Activated T-cell treated with anti-CD3 and anti-CD28 coated beads, Interleukin-2, amount 50 U/mL, for 72 hours (primary cell): ENCODE measurements at regions not wholly inside any gene's neighbourhood (a gene's known extent, or its start where the extent isn't known, plus 50 kb on each side); places are given as distances from the start of the nearest gene placed in this dataset.
"Not testable (repeated sequence)": the region's sequence is repeated elsewhere in the genome, so short reads cannot be mapped to it uniquely, and the experiment has no call there.

Experiments used
- ATAC-seq, 2 donors: fragments of 150-1000 bp; cut with Tn5 transposase; replicated peaks in 1 of 2; 2 replicates each; pipeline ENCODE4 v1.10.0; 2021; ENCODE audit warnings: moderate library complexity in 2 of 2, mild to moderate bottlenecking in 1 of 2
- DNase-seq, 2 donors: peaks; one replicate each; pipeline ENCODE4 v3.0.0; 2021 to 2022; ENCODE audit warnings: mixed read lengths in 1 of 2
- H3K27ac Mint-ChIP-seq: one replicate; pipeline ENCODE4 v1.8.0; 2022; ENCODE audit warnings: mild to moderate bottlenecking, moderate library complexity, mixed read lengths
- H3K27me3 Mint-ChIP-seq: one replicate; pipeline ENCODE4 v1.8.0; 2022; ENCODE audit warnings: low read depth, mixed read lengths
- H3K36me3 Mint-ChIP-seq, 2 donors: one replicate each; pipeline ENCODE4 v1.8.0; 2022; ENCODE audit warnings: mixed read lengths in 2 of 2, mild to moderate bottlenecking in 1 of 2; ENCODE audit not compliant: insufficient read depth in 2 of 2
- H3K4me1 Mint-ChIP-seq: one replicate; pipeline ENCODE4 v1.8.0; 2022; ENCODE audit warnings: low read depth, mixed read lengths
- H3K4me3 Mint-ChIP-seq, 2 donors: one replicate each; pipeline ENCODE4 v1.8.0; 2022; ENCODE audit warnings: mild to moderate bottlenecking in 2 of 2, mixed read lengths in 2 of 2, moderate library complexity in 2 of 2
- H3K9me3 Mint-ChIP-seq, 2 donors: one replicate each; pipeline ENCODE4 v1.8.0; 2022; ENCODE audit warnings: mixed read lengths in 2 of 2

GRCh38 chr10:81570349-81570748 lies 304.6 kb upstream of the NRG3 start:
- ATAC-seq = no peak
- H3K9me3 Mint-ChIP-seq = peaks cover 2 to 11% of the 10 kb centered on the region in 2 donors
- no peaks in the 10 kb centered on the region for H3K27me3 Mint-ChIP-seq
- H3K36me3 Mint-ChIP-seq = no peaks in the 10 kb centered on the region
- no peak overlapping the region for H3K27ac Mint-ChIP-seq
- no peak for DNase-seq
- H3K4me3 Mint-ChIP-seq = no peak overlapping the region
- no peaks in the 10 kb centered on the region for H3K4me1 Mint-ChIP-seq

- Mint-ChIP-seq H3K4me3 (no peak overlapping the region), H3K27ac (no peak overlapping the region), H3K4me1 (no peaks in the 10 kb centered on the region), H3K9me3 (peaks cover 2 to 11% of the 10 kb centered on the region in 2 donors), H3K36me3 (no peaks in the 10 kb centered on the region), H3K27me3 (no peaks in the 10 kb centered on the region)
- ATAC-seq = no peak
- DNase-seq = no peak
Measured at GRCh38 chr10:81570878-81571794, 303.9 kb upstream of the NRG3 start.

- H3K27me3 Mint-ChIP-seq = no peaks in the 10 kb centered on the region
- no peak overlapping the region for H3K4me3 Mint-ChIP-seq
- H3K36me3 Mint-ChIP-seq = no peaks in the 10 kb centered on the region
- no peak for ATAC-seq
- H3K27ac Mint-ChIP-seq = no peak overlapping the region
- no peaks in the 10 kb centered on the region for H3K4me1 Mint-ChIP-seq
- no peak for DNase-seq
- H3K9me3 Mint-ChIP-seq = peaks cover 3 to 14% of the 10 kb centered on the region in 2 donors
Measured at GRCh38 chr10:81575036-81575435, 300.0 kb upstream of the NRG3 start.

GRCh38 chr10:81576336-81576735 lies 298.7 kb upstream of the NRG3 start:
- H3K27ac Mint-ChIP-seq = no peak overlapping the region
- H3K9me3 Mint-ChIP-seq = peaks cover 3 to 14% of the 10 kb centered on the region in 2 donors
- H3K27me3 Mint-ChIP-seq = no peaks in the 10 kb centered on the region
- H3K4me1 Mint-ChIP-seq = no peaks in the 10 kb centered on the region
- no peaks in the 10 kb centered on the region for H3K36me3 Mint-ChIP-seq
- no peak overlapping the region for H3K4me3 Mint-ChIP-seq
- DNase-seq (no peak), ATAC-seq (no peak)

- H3K27me3 Mint-ChIP-seq = no peaks in the 10 kb centered on the region
- DNase-seq = no peak
- no peaks in the 10 kb centered on the region for H3K4me1 Mint-ChIP-seq
- no peak overlapping the region for H3K27ac Mint-ChIP-seq
- ATAC-seq = no peak
- peaks cover 6 to 15% of the 10 kb centered on the region in 2 donors for H3K9me3 Mint-ChIP-seq
- H3K4me3 Mint-ChIP-seq = no peak overlapping the region
- no peaks in the 10 kb centered on the region for H3K36me3 Mint-ChIP-seq
Measured at GRCh38 chr10:81594991-81595390, 280.0 kb upstream of the NRG3 start.

- Mint-ChIP-seq H3K36me3 (no peaks in the 10 kb centered on the region), H3K4me1 (no peaks in the 10 kb centered on the region), H3K4me3 (no peak overlapping the region), H3K9me3 (peaks cover 2 to 14% of the 10 kb centered on the region in 2 donors), H3K27me3 (no peaks in the 10 kb centered on the region), H3K27ac (no peak overlapping the region)
- DNase-seq (no peak), ATAC-seq (no peak)
Measured at GRCh38 chr10:81600185-81600584, 274.8 kb upstream of the NRG3 start.

- H3K36me3 Mint-ChIP-seq = no peaks in the 10 kb centered on the region
- H3K9me3 Mint-ChIP-seq = peaks cover 4 to 12% of the 10 kb centered on the region in 2 donors
- no peaks in the 10 kb centered on the region for H3K27me3 Mint-ChIP-seq
- DNase-seq (no peak), ATAC-seq (no peak)
- no peaks in the 10 kb centered on the region for H3K4me1 Mint-ChIP-seq
- no peak overlapping the region for H3K27ac Mint-ChIP-seq
- no peak overlapping the region for H3K4me3 Mint-ChIP-seq
Measured at GRCh38 chr10:81603106-81603620, 271.8 kb upstream of the NRG3 start.

GRCh38 chr10:81644485-81644884 lies 230.5 kb upstream of the NRG3 start:
- H3K4me3 Mint-ChIP-seq, H3K27me3 Mint-ChIP-seq, DNase-seq, H3K36me3 Mint-ChIP-seq, H3K4me1 Mint-ChIP-seq, H3K27ac Mint-ChIP-seq, ATAC-seq: not testable (repeated sequence)
- peaks cover 6 to 23% of the 10 kb centered on the region in 2 donors for H3K9me3 Mint-ChIP-seq

- ATAC-seq (no peak), DNase-seq (no peak)
- peaks cover 7% of the 10 kb centered on the region in 2 donors for H3K9me3 Mint-ChIP-seq
- H3K4me3 Mint-ChIP-seq = no peak overlapping the region
- H3K36me3 Mint-ChIP-seq = peaks cover 0 to 3% of the 10 kb centered on the region in 2 donors
- no peaks in the 10 kb centered on the region for H3K4me1 Mint-ChIP-seq
- no peak overlapping the region for H3K27ac Mint-ChIP-seq
- no peaks in the 10 kb centered on the region for H3K27me3 Mint-ChIP-seq
Measured at GRCh38 chr10:81655986-81656385, 219.0 kb upstream of the NRG3 start.

GRCh38 chr10:81662837-81663236 lies 212.2 kb upstream of the NRG3 start:
- Mint-ChIP-seq H3K4me1 (no peaks in the 10 kb centered on the region), H3K4me3 (no peak overlapping the region), H3K27ac (no peak overlapping the region), H3K36me3 (no peaks in the 10 kb centered on the region), H3K27me3 (no peaks in the 10 kb centered on the region), H3K9me3 (peaks cover 3 to 6% of the 10 kb centered on the region in 2 donors)
- ATAC-seq (no peak), DNase-seq (no peak)

GRCh38 chr10:81664800-81665199 lies 210.2 kb upstream of the NRG3 start:
- ATAC-seq, H3K36me3 Mint-ChIP-seq, H3K27me3 Mint-ChIP-seq, DNase-seq, H3K4me3 Mint-ChIP-seq, H3K27ac Mint-ChIP-seq, H3K4me1 Mint-ChIP-seq, H3K9me3 Mint-ChIP-seq: not testable (repeated sequence)

GRCh38 chr10:81674941-81675340 lies 200.1 kb upstream of the NRG3 start:
- ATAC-seq (no peak), DNase-seq (no peak)
- Mint-ChIP-seq H3K9me3 (peaks cover 0 to 2% of the 10 kb centered on the region in 2 donors), H3K36me3 (no peaks in the 10 kb centered on the region), H3K4me1 (no peaks in the 10 kb centered on the region), H3K4me3 (no peak overlapping the region), H3K27ac (no peak overlapping the region), H3K27me3 (no peaks in the 10 kb centered on the region)

- H3K27ac Mint-ChIP-seq = no peak overlapping the region
- no peak for ATAC-seq
- no peaks in the 10 kb centered on the region for H3K9me3 Mint-ChIP-seq
- H3K4me3 Mint-ChIP-seq = no peak overlapping the region
- DNase-seq = no peak
- H3K4me1 Mint-ChIP-seq = peaks cover 6% of the 10 kb centered on the region
- no peaks in the 10 kb centered on the region for H3K36me3 Mint-ChIP-seq
- H3K27me3 Mint-ChIP-seq = no peaks in the 10 kb centered on the region
Measured at GRCh38 chr10:81679291-81679690, 195.7 kb upstream of the NRG3 start.

GRCh38 chr10:81680359-81680758 lies 194.6 kb upstream of the NRG3 start:
- Mint-ChIP-seq H3K27ac (no peak overlapping the region), H3K4me3 (no peak overlapping the region), H3K27me3 (no peaks in the 10 kb centered on the region), H3K36me3 (no peaks in the 10 kb centered on the region), H3K4me1 (peaks cover 6% of the 10 kb centered on the region), H3K9me3 (no peaks in the 10 kb centered on the region)
- no peak for DNase-seq
- ATAC-seq = no peak
